ENCODE measurements at regions not wholly inside any gene's neighbourhood (a gene's known extent, or its start where the extent isn't known, plus 50 kb on each side); places are given as distances from the start of the nearest gene placed in this dataset.

DNA sequence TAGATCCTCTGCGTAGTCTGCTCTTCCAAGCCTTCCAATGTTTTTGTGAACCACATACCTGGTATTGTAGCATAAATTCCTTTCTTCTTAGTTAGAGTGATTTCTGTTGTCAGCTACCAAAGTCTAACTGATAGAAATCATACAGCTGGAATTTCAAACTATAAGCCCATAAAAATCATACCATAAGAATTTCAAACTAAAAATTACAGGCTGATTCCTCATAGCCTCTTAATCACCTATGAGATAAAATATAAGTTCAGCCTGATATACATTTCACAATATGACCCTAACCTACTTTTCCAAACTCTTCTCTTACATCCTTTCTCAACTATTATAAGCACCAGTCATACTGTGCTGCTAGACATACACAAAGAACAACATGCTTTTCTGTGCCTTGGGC is 64.8 kb downstream of the PTHLH start:
- Mint-ChIP-seq H3K4me3 (no peak overlapping the region), H3K9me3 (peaks cover 2% of the 10 kb centered on the region), H3K36me3 (no peaks in the 10 kb centered on the region), H3K4me1 (no peaks in the 10 kb centered on the region), H3K27me3 (peaks cover 4% of the 10 kb centered on the region), H3K27ac (no peak overlapping the region)
- no peak for DNase-seq

- Mint-ChIP-seq H3K4me3 (no peak overlapping the region), H3K4me1 (no peaks in the 10 kb centered on the region), H3K27ac (no peak overlapping the region), H3K36me3 (no peaks in the 10 kb centered on the region), H3K9me3 (peaks cover 2% of the 10 kb centered on the region), H3K27me3 (peaks cover 11% of the 10 kb centered on the region)
- no peak for DNase-seq
Observed at GRCh38 chr12:27906658-27907473, 65.7 kb downstream of the PTHLH start.

DNA sequence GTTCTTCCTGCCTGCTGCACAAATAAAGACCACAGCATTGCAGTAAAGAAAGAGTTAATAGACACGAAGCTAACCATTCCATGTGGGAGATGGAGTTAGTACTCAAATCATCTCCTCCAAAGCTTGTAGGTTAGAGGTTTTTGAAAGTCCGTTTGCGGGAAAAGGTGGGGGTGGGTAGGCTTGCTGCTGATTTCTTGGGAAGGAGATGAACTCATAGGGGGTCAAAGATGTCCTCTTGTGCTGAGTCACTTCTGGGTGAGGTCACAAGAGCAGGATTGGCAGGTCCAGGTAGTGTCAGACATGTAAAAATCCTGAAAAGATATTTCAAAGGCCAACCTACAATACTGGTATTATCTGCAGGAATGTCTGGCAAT is 66.4 kb downstream of the PTHLH start:
- H3K27me3 Mint-ChIP-seq = peaks cover 10% of the 10 kb centered on the region
- H3K4me1 Mint-ChIP-seq = no peaks in the 10 kb centered on the region
- no peaks in the 10 kb centered on the region for H3K36me3 Mint-ChIP-seq
- H3K9me3 Mint-ChIP-seq = peaks cover 2% of the 10 kb centered on the region
- no peak overlapping the region for H3K27ac Mint-ChIP-seq
- H3K4me3 Mint-ChIP-seq = no peak overlapping the region
- no peak for DNase-seq

DNA sequence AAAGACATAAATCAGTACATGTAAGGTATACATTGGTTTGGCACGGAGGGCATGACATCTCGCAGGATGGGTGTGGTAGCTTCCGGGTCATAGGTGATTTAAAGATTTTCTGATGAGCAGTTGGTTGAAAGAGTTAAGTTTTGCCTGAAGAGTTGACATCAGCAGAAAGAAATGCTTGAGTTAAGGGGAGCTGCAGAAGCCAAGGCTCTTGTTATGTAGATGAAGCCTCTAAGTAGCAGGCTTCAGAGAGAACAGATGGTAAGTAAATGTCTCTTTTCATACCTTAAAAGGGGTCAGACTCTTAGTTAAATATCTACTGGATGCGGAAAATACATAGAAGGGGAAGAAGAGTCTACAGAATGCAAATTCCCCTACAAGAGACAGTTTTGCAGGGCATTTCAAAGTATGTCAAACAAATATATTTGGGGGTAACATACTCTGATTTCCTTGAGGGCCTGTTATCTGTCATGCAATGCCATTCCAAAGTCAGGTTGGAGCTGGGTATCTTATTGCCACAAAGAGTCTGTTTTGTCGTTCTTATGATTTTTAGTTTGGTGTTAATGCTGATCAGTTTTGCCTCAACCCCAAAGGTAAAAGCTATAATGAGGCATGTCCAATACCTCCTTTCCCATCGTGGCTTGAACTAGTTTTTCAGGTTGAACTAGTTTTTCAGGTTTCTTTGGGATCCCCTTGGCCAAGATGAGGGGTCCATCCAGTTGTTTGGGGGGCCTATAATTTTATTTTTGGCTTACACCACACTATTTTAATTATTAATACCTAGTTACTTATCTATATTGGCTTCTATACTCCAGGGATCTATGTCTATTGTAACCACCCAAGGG is 67.0 kb downstream of the PTHLH start:
- Mint-ChIP-seq H3K4me1 (no peaks in the 10 kb centered on the region), H3K27ac (no peak overlapping the region), H3K27me3 (peaks cover 13% of the 10 kb centered on the region), H3K4me3 (no peak overlapping the region), H3K9me3 (peaks cover 2% of the 10 kb centered on the region), H3K36me3 (no peaks in the 10 kb centered on the region)
- DNase-seq = no peak

DNA sequence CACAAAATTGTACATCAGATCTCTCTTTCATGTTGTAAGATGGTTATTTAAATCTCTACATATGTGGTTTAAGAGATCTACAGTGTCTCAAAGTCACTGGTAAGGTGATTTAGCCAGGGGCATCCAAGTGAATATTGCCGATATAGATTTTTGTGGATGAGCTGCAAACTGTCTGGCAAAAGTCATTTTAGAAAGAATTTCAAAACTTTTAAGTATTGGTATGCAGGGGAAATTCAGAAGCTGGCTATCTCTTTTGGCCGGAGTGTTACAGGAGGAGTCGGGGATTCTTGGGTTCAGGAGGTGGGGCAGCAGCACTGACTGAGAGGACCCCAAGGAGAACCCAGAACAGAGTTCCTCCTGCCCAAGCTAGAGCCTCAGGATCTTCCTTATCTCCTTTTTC is 69.9 kb downstream of the PTHLH start:
- Mint-ChIP-seq H3K27ac (no peak overlapping the region), H3K9me3 (peaks cover 2% of the 10 kb centered on the region), H3K27me3 (peaks cover 13% of the 10 kb centered on the region), H3K36me3 (no peaks in the 10 kb centered on the region), H3K4me1 (no peaks in the 10 kb centered on the region), H3K4me3 (no peak overlapping the region)
- DNase-seq = no peak

DNA sequence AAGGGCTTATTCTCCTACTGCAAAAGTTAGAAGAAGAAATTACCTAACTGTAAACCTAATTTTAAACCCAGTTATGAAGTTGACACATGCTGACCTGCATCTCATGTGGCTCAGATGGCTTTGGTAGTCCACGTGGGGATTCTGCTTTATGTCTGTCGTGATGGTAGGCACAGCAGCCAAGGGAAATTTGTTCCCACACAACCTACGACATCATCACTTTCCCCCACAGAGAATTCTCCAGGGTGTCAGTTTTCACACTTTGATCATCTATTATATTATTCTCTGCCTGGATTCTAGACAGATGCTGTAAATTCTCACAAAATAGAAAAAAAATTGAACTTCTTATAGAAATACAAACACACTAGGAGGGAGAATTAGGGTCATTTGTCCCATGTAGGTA is 70.6 kb downstream of the PTHLH start:
- Mint-ChIP-seq H3K36me3 (no peaks in the 10 kb centered on the region), H3K27ac (no peak overlapping the region), H3K27me3 (peaks cover 13% of the 10 kb centered on the region), H3K9me3 (peaks cover 2% of the 10 kb centered on the region), H3K4me3 (no peak overlapping the region), H3K4me1 (no peaks in the 10 kb centered on the region)
- DNase-seq = no peak

DNA sequence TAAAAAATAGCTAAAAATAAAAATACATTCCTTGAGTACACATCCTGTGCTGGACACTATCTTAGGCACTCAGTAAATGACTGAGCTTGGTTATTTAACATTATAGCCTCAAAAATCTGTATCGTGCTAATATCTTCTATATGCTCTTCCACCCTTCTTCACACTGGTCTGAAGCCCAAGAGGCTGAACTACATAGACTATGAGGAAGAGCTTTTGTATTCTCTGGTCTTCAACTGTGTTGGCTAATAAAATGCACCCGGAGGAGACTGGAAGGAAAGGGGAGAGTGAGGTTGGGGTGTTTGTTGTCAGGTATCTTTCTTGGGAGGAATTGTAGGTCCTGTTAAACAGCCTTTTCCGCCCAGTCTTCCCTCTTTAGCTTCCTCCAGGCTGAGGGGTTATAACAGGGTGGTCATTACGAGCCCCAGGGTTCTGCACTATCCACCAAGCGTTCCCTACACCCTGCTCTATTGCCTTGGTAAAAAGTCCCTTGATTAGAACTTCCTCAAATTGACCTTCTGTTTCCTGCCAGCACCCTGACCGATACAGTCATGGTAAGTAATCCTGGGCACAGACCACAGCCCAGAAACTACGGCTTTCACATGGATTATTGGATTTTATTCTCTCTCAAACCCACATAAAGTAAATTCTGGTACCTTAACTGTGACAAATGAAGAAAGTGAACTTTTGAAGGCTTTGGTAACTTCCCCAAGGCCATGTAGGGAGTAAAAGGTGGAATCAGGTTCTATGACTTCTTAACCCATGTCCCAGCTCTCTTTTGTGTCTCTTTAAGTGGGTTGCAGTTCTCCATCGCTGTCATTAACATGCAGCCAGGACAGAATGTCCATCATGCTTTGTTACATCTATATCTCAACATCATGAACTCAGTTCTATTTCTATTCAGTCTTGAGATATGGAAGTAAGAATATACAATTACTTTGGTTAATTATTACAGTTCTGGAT is 71.3 kb downstream of the PTHLH start:
- no peaks in the 10 kb centered on the region for H3K4me1 Mint-ChIP-seq
- H3K36me3 Mint-ChIP-seq = no peaks in the 10 kb centered on the region
- no peak overlapping the region for H3K4me3 Mint-ChIP-seq
- DNase-seq = no peak
- no peak overlapping the region for H3K27ac Mint-ChIP-seq
- H3K9me3 Mint-ChIP-seq = peaks cover 1% of the 10 kb centered on the region
- peaks cover 13% of the 10 kb centered on the region for H3K27me3 Mint-ChIP-seq

GRCh38 chr12:27899151-27899661 is 73.3 kb downstream of the PTHLH start:
- no peak overlapping the region for H3K27ac Mint-ChIP-seq
- H3K36me3 Mint-ChIP-seq = no peaks in the 10 kb centered on the region
- no peak for DNase-seq
- no peaks in the 10 kb centered on the region for H3K4me1 Mint-ChIP-seq
- H3K4me3 Mint-ChIP-seq = no peak overlapping the region
- no peaks in the 10 kb centered on the region for H3K9me3 Mint-ChIP-seq
- peaks cover 17% of the 10 kb centered on the region for H3K27me3 Mint-ChIP-seq

GRCh38 chr12:27898022-27898421 is 74.5 kb downstream of the PTHLH start:
- H3K4me1 Mint-ChIP-seq = no peaks in the 10 kb centered on the region
- H3K27ac Mint-ChIP-seq = no peak overlapping the region
- no peak overlapping the region for H3K4me3 Mint-ChIP-seq
- no peaks in the 10 kb centered on the region for H3K36me3 Mint-ChIP-seq
- H3K9me3 Mint-ChIP-seq = no peaks in the 10 kb centered on the region
- H3K27me3 Mint-ChIP-seq = peaks cover 23% of the 10 kb centered on the region
- no peak for DNase-seq

DNA sequence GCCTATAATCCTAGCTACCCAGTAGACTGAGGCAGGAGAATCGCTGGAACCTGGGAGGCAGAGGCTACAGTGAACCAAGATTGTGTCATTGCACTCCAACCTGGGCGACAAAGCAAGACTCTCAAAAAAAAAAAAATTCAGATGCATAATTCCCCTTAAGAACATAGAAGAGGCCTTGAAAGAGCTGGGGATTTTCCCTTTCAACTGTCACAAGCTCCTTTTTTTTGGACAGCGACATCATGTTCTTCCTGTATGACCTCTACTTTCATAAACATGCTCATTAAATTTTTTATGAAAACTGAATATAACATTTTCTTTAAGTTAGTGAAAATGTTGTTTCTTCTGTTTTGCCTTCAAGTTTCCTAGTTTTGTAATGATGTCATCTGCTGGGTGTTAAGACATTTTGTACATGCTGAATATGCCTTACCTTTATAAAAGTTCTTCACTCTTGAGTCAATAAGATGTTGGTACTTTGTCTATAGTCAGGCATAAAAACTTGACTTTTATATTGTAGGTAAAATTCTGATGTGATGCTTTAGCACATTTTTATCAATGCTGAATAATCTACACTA is 76.0 kb downstream of the PTHLH start:
- Mint-ChIP-seq H3K27ac (no peak overlapping the region), H3K36me3 (no peaks in the 10 kb centered on the region), H3K27me3 (peaks cover 26% of the 10 kb centered on the region), H3K4me1 (no peaks in the 10 kb centered on the region), H3K4me3 (no peak overlapping the region), H3K9me3 (no peaks in the 10 kb centered on the region)
- no peak for DNase-seq

DNA sequence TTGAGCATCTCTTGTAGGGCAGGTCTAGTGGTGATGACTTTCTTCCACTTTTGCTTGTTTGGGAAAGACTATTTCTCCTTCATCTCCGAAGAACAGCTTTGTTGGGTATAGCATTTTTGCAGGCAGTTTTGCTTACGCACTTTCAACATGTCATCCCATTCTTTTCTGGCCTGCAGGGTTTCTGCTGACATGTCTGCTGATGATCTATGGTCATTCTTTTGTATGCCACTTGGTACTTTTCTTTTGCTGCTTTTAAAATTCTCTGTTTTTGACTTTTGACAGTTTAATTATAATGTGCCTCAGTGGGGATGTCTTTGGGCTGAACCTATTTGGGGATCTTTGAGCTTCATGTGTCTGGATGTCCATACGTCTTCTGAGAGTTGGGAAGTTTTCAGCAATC is 78.2 kb downstream of the PTHLH start:
- no peaks in the 10 kb centered on the region for H3K4me1 Mint-ChIP-seq
- no peaks in the 10 kb centered on the region for H3K9me3 Mint-ChIP-seq
- no peak overlapping the region for H3K27ac Mint-ChIP-seq
- DNase-seq = no peak
- H3K27me3 Mint-ChIP-seq = peaks cover 27% of the 10 kb centered on the region
- H3K4me3 Mint-ChIP-seq = no peak overlapping the region
- H3K36me3 Mint-ChIP-seq = no peaks in the 10 kb centered on the region

DNA sequence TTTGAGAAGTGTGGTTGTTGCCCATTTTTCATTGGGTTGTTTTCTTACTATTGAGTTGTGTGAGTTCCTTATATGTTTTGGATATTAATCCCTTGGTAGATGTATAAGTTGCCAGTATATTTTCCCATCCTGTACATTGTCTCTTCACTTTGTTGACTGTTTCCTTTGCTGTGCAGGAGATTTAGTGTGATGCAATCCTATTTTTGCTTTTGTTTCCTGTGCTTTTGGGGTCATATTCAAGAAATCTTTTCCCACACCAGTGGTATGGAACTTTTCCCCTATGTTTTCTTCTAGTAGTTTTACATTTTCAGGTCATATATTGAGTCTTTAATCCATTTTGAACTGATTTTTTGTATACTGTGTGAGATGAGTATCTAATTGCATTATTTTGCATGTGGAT is 92.8 kb downstream of the PTHLH start:
- no peak for DNase-seq
- H3K4me3 Mint-ChIP-seq = no peak overlapping the region
- H3K27ac Mint-ChIP-seq = no peak overlapping the region
- H3K9me3 Mint-ChIP-seq = peaks cover 2% of the 10 kb centered on the region
- peaks cover 28% of the 10 kb centered on the region for H3K27me3 Mint-ChIP-seq
- H3K4me1 Mint-ChIP-seq = no peaks in the 10 kb centered on the region
- H3K36me3 Mint-ChIP-seq = peaks cover under 1% of the 10 kb centered on the region

- no peak overlapping the region for H3K27ac Mint-ChIP-seq
- no peak for DNase-seq
- H3K27me3 Mint-ChIP-seq = peaks cover 17% of the 10 kb centered on the region
- no peak overlapping the region for H3K4me3 Mint-ChIP-seq
- peaks cover 7% of the 10 kb centered on the region for H3K4me1 Mint-ChIP-seq
- peaks cover 3% of the 10 kb centered on the region for H3K9me3 Mint-ChIP-seq
- peaks cover 2% of the 10 kb centered on the region for H3K36me3 Mint-ChIP-seq
Observed at GRCh38 chr12:27875677-27876076, 95.6 kb upstream of the MANSC4 start.

- Mint-ChIP-seq H3K27me3 (peaks cover 11% of the 10 kb centered on the region), H3K4me1 (peaks cover 7% of the 10 kb centered on the region), H3K27ac (no peak overlapping the region), H3K4me3 (no peak overlapping the region), H3K36me3 (peaks cover 2% of the 10 kb centered on the region), H3K9me3 (peaks cover 3% of the 10 kb centered on the region)
- no peak for DNase-seq
Observed at GRCh38 chr12:27873010-27873409, 93.0 kb upstream of the MANSC4 start.

Data from activated naive CD8-positive, alpha-beta T cell treated with anti-CD3 and anti-CD28 coated beads for 36 hours (primary cell).